Stimulated activated CD4-positive, alpha-beta T cell treated with anti-CD3 and anti-CD28 coated beads, Interleukin-1b, Interleukin-23, amount 100 ng/mL, for 1 hour (primary cell): ENCODE measurements at regions not wholly inside any gene's neighbourhood (a gene's known extent, or its start where the extent isn't known, plus 50 kb on each side); places are given as distances from the start of the nearest gene placed in this dataset.
"Not testable (repeated sequence)": the region's sequence is repeated elsewhere in the genome, so short reads cannot be mapped to it uniquely, and the experiment has no call there.

Experiments
- DNase-seq, 2 donors: peaks; one replicate each; pipeline ENCODE4 v3.0.0-alpha.2; 2020; ENCODE audit warnings: low read depth in 2 of 2

DNA sequence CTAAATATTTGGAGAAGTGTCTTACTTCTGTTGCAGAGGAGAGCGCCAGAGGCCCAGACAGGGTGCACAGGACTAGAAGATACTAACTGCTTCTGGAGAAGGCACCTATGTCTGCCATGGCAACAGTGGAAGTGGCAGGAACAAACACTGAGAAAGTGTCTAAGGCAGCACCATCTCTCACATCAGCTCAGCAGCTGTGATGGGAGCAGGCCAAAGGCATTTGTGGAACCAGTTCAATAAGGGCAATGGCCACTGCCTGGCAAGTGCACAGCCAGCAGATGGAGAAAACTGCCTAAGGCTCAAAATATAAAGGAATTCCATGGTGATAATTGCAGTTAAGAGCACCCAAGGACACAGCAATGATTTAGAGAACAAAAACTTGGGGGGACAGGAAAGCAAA lies 563.0 kb upstream of the CCDC54 start:
- no peak for DNase-seq

DNA sequence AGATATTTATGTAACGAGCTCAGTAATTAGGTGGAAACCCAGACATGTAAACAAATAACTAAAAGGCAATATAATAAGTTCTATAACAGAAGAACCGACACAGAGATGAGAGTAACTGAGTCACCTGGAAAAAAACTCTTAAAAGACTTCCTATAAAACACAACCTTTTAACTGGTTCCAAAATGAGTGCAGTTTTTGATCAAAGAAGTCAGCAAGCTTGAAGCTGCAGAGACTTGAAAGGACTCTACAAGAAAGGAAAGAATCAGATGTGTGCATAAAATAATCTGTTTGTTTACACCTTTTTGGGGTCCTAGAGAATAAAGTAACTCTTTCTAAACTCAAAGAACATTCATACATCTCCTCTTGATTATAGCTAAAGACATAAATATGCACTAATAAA lies 560.4 kb upstream of the CCDC54 start:
- no peak for DNase-seq

DNA sequence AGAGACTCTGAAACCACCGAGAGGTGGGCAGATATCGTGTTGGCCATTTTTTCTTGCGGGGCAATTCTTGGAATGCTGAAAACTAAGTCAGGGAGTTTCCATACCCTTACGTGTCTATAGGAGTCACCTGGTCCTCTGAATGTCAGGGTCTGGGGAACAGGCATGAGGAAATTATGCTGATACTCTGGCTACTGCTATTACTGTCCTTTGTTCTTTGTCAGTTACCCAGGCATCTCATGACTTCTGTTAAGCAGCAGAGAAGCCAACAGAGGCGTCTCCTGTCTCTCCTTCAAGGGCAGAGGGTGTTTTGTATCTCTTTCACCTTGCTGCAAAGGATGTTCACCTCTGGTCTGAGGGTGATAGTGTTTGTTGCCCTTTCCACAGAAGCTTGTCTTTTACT lies 559.5 kb upstream of the CCDC54 start:
- no peak for DNase-seq

DNA sequence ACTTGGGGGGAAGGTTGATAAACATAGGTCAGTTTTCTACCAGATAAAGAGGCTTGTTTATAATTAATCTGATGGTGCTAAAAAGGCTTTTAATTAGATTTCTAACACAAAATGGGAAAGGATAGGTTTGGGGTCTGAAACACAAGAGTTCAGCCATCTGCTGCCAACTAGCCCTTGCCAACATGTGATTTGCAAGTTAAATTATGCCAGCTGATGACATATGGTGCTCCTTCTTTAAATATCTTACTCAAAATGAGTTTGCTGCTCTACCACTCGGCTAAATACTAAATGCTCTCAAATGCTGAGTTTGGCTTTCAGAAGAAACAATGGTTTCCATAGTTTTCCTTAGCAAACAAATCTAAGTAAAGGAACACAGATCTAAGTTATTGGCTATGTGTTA lies 557.8 kb upstream of the CCDC54 start:
- DNase-seq: no peak

DNA sequence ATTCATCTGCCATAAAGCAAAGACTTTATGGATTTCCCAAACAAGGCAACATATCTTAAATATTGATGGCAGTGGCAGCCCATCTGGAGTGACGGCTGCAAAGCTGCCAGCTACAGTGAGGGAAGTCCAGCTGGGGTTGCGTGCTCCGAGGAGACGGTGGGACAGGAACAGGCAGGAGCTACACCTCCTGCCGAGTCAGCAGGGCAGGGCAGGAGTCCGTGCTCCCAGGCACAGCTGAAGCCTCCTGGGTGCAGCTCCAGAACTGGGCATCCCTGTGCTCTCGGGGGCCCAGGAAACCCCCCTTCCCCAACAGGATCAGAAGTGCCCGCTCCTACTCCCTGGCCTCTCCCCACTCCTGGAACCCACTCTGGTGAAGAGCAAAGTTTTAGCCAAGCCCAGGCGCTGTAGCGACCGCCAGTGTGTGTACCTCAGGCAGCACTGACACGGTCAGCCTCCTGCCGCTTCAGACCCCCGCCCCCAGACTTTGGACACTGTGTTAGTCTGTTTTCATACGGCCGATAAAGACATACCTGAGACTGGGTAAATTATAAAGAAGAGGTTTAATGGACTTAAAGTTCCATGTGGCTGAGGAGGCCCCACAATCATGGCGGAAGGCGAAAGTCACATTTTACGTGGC lies 556.4 kb upstream of the CCDC54 start:
- DNase-seq: no peak

DNA sequence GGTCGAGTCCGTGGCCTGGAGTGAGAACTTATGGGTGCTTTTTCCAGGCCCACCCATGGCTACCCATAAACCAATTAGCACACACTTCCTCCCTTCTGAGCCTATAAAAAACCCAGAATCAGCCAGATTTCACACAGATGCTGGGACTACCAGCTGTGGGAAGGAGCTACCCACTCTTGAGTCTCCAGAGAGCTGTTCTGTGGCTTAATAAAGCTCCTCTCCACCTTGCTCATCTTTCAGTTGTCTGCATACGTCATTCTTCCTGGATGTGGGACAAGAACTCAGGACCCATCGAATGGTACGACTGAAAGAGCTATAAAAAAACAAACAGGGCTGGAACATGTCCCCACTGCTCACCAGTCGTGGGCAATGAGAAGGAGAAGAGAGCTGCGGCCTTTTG lies 555.4 kb upstream of the CCDC54 start:
- DNase-seq: no peak

DNA sequence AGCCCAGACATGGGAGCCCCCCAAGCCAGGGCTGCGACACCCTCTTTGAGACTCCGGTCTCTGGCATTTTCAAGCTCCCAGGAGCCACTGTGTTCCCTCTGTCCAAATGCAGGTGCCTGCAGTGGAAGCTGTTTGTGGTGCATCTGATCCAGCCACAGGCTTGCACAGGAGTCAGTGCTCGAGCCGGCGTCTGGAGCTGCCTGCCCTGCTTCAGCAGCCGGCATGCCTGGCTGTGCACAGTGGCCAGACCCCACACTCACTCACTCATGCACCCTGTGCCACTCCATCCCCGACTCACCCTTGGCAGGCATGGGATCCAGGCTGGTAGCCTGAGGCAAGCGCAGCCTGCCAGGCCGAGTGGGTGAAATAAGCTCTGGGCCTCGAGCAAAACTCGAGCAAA lies 555.0 kb upstream of the CCDC54 start:
- no peak for DNase-seq

DNA sequence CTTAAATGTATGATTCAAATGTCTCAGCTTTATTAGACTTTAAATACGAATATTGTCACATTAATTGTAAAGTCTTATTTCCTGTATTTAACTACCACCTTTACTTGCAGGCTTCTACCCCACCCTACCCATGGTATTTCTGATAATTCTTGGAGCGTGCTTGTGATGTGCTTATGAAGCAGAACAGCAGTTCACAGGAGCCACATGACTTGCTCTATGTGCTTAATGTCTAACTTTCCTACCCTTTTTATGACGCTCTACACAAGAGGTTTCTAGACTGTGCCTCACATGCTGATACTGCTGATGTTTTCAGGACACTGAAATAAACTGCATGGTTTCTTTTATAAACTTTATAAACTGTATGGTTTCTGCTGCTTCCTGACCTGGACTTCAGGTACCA lies 553.5 kb upstream of the CCDC54 start:
- DNase-seq: no peak

DNA sequence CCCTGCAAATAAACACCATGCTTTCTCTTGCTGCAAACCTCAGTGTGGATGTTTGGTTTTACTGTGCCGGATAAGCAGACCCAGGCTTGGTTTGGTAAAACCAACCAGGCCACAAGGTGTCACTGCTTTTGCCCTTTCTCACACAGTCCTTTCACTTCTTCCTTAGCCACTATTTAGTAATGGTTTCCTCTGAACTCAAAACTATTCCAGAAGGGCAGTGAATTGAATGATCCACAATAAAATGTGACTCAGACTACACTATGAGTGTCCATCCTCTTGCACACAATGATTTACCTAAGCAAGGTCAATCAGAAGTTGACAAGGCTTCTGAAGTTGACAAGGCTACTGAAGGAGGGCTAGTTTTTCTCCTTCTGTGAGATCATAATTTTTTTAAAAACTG lies 552.4 kb upstream of the CCDC54 start:
- no peak for DNase-seq

DNA sequence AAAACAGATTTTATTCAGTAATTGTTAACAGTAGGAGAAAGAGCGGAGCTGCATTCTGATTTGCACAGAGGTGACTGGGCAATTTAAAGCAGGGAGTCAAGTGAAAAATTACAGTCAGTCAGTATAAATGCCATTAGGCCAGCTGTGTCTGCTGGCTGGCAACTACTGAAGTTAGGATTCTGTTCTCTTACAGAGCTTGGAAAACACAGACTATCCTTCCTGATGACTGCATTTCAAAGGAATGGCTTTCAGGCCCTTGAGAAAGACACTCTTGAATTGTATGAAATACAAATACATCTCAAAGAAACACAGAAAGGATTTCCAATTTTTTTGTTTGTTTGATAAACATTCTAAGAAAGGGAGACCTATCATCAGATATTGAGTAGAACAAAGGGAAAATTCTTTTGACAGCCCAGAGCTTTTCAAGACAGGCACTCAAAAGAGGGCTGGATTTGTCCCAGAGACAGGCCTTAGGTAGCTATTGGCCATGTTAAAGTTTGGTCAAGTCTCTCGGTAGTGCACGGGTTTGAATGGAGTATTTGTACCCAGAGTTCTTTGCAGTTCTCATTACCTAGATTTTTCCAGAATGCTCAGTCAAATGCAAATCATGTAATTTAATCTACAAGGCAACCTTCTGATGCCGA lies 551.2 kb upstream of the CCDC54 start:
- no peak for DNase-seq

DNA sequence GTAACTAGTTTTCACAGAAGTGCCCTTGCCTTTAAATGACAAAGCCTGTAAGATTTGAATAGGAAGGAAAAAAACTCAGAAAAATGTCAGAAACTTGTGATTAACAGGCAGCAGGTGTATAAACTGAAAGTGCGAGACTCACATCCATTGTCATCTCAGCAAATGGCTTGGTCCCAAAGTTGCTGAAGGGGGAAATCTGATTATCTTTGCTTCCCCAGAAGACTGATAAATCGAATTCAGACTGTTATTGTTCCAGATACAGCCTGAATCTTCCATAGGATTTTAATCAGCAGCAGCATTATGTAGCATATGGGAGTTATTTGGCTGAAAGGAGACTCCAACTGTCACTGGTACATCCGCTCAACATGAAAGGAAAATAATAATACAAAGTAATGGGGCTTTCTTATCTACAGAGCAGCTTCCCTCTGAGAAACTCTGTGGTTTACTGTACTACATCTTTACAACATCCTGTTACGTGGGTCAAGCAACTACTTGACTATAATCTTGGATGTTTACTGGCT lies 550.4 kb upstream of the CCDC54 start:
- DNase-seq: no peak

DNA sequence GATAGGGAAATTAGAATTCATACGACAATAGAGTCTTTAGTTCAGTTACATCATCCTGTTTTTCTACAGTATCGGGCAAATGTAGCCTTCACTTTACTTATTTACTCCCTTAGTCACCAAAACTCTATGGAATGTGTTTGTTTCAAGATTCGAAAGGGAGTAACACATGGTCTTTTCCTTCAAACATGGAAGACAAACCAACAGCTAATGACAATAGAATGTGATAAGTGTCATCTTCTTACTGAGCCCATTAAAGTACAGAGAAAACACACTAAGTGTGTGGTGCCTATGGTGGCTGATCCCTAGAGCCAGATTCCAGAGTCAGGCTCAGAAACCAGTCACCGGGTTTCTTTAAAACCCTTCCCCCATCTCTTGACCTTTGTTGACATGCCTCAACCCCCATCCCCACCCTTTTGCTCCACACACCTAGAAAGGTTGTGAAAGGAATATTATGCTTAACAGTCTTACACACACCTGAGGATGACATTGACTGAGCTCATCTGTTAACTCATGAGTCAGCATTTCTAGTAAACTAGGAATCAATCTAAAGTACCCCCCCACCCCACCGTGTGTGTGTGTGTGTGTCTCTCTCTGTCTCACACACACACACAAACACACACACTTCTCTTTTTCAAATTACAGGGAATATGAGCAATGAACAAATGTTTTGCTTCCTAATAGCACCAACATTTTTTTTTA lies 549.6 kb upstream of the CCDC54 start:
- DNase-seq: no peak

DNA sequence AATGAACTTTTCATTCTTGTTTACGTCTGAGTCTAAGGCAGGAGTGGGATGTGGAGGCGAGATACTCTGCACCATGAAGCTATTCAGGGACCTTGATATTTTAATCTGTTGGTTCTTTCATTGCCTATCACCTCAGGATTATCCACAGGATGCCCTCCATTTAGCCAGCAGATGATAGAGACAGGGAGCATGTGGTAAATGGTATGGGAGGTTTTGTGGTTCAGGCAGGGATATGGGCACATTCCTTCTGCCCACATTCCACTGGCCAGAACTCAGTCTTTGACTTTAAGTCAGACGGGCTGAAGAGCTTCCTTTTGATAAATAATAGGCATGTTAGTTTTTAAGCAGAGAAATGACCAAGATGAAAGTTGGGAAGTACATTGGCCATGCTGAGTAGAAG lies 548.0 kb upstream of the CCDC54 start:
- no peak for DNase-seq

DNA sequence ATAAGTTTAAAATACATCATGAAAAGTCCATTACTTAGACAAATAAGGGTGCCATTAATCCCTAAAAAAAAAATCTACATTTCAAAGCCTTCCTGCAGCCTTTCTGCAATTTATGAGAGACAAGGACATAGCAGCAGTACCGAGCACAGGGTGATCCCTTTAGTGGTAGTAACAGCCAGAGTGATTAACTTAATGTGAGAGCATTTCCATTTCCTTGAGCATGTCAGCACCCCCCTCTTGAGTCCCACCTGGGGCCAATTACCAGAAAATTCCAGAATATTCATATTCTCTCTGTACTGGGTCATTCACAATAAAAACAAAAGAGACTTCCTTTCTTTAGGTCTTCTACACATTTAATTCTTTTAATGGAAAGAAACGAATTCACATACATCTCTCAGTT lies 546.9 kb upstream of the CCDC54 start:
- DNase-seq: no peak

DNA sequence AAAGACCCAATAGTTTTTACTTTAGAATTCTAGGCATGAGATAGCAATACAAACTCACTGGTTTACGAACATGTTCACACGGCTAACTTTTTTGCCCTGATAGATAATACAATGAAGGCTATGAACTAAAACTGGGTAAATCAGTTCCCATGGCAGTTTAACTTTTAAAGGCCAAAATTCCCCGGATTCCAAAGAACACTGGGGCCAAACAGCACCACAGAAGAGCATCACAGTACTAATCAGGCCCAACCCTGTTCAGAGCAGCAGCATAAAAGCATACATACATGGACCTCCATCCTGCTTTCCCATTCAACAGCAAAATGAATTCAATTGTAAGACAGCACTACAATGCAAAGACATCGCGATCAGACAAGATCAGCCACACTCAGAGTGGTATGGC lies 540.3 kb upstream of the CCDC54 start:
- DNase-seq: no peak

DNA sequence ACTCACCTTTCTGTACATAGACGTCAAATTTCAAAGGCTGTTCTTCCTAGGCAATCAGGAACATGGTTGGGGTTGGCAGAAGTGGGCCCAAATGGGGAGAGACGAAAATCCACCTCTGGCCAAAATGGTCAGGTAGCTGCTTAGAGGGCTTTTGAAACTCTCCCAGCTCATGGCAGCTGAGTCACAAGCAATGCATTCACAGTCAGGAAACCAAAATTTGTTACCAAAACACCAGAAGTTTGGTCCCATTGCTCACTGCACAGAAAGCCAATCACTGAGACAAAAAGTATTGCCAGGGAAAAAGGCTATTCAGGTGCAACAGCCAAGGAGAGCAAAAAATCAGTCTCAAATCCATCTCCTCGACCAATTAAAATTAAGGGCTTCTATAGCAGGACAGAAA lies 539.6 kb upstream of the CCDC54 start:
- DNase-seq: no peak

DNA sequence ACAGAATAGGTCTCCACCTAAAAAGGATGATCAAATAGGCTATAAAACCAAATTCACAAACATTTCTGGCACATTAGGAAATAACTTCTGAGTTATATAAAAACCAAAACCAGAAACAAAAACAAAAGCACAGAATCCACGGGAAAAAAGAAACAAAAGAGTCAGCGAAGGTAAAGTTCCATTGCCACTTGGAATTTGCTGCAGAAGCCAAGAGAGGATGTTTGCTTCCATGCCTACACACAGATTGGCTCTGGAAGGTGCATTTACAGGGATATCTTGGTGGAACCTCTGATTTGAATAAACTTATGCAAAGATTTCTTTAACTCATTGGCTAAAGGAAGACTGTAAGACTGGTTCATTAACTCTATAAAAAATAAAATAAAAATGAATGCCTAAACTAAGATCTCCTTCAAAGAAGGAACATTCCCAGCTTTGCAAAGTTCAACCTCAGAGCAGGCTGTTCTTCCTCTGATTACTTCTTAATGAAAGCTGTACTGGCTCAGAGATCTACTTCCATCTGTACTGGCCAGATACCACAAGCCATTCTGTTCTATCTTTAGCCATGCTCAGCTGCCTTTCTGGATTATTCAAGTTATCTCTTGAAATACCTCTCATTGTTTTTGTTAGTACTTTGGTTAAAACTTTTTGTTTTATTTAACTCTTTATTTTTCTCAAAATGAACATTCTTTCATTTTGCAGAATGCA lies 537.5 kb upstream of the CCDC54 start:
- no peak for DNase-seq

DNA sequence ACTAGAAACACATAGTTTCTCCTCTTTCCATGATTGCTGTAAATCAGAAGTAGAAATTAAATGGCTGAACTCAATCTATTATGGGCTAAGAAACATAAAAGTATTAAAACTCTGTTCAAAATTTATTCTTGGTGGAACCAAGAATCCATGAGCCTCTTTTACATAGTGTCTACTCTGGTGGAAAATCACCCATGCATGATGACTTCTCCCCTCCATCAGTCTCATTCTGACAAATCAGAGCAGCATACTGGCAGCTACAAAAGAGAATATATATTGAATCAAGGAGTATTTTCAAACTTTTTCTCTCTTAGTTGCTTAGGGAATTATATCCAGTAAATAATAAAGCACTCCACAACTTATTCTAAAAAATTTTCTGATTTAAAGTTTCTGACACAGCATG lies 536.9 kb upstream of the CCDC54 start:
- DNase-seq: no peak

DNA sequence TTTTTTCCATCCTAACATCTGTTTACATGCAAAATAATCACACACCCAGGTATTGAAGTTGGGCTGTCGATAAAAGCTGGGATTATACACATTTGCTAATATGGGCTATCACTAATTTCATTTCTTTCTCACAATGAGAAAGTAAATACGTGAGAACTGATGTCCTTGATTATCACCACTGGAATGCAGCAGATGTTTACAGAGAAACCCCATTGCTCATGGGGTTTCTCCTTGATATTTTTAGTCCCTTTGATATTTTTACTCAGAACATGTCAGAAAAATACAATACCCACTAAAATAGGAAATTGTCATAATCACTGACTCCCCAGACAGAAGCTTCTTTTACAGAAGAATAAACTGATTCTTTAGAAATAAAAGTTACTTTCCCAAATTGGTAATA lies 535.1 kb upstream of the CCDC54 start:
- no peak for DNase-seq

DNA sequence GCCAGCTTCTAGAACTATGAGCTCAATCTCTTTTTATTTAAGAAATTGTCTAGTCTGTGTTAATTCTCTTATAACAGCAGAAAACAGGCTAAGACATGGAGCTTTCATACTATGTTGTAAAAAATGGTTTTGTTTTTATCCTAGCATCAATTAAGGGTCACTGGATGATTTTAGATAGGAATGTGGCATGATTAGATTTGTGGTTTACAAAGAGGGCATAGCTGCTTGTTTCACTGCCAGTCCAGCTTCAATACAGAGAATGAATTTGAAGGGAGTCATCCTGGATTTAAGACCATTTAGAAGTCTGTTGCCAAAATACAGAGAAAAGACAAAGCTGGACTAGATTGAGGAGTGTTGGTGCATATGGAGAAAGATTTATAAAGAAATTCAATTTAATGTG lies 532.6 kb upstream of the CCDC54 start:
- DNase-seq: no peak

DNA sequence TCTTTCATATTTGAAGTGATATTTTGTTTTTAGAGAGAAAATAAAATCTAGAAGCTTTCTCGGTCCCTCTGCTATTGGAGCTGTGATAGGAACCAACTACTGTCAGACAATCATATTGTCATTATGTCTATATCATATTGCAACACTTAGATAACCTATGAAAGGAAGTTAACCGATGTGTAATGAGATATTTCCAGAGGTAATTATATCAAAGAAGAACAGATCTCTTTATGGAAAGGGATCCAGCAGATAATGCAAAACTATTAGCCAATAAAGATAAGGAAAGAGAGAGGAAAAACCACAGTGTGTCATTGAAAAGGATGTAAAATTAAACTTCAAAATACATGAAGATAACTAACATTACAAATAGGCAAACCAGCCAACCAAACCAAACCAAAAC lies 529.1 kb upstream of the CCDC54 start:
- no peak for DNase-seq

DNA sequence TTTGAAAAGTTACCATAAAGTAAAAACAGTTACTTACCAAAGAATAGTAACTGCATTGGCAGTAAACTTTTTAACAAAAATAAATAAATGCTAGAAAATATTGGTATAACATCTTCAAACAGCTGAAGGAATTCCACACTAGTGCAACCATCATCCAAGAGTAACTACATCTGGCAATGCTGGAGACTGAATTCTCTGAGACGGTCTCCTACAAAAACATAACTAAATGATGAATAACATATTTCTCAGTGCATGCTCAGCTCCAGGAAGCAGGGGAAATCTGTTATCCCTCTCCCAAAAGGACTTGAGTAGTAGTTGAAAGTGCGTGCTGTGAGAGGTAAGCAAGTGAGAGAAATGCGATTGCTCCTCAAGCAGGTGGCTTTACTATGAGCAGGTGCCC lies 526.8 kb upstream of the CCDC54 start:
- no peak for DNase-seq

DNA sequence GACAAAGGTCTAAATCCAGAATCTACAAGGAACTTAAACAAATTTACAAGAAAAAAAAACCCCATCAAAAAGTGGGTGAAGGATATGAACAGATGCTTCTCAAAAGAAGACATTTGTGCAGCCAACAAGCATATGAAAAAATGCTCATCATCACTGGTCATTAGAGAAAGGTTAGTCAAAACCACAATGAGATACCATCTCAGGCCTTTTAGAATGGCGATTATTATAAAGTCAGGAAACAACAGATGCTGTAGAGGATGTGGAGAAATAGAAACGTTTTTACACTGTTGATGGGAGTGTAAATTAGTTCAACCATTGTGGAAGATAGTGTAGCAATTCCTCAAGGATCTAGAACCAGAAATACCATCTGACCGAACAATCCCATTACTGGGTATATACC lies 518.9 kb upstream of the CCDC54 start:
- not testable (repeated sequence) for DNase-seq
